ENCODE measurements at regions not wholly inside any gene's neighbourhood (a gene's known extent, or its start where the extent isn't known, plus 50 kb on each side); places are given as distances from the start of the nearest gene placed in this dataset.
"Not testable (repeated sequence)": the region's sequence is repeated elsewhere in the genome, so short reads cannot be mapped to it uniquely, and the experiment has no call there.

DNA sequence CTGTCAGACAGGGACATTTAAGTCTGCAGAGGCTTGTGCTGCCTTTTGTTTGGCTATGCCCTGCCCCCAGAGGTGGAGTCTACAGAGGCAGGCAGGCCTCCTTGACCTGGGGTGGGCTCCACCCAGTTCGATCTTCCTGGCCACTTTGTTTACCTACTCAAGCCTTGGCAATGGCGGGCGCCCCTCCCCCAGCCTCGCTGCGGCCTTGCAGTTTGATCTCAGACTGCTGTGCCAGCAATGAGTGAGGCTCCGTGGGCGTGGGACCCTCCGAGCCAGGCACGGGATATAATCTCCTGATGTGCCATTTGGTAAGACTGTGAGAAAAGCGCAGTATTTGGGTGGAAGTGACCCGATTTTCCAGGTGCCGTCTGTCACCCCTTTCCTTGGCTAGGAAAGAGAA, 79.2 kb upstream of the ZDHHC15 start:
- POLR2A ChIA-PET; H3K4me1 ChIP-seq; H3K4me3 ChIP-seq; H3K9me3 ChIP-seq; FAIRE-seq; DNase-seq (ENCODE audit: low read depth in 1 of 2, low spot score in 1 of 2); H3K4me2 ChIP-seq; ATAC-seq; CTCF ChIA-PET; H3K27ac ChIP-seq: not testable (repeated sequence)
- WGBS (ENCODE audit: missing lambda C conversion rate) = 42% methylated on average over 3 of the region's 12 CpGs

DNA sequence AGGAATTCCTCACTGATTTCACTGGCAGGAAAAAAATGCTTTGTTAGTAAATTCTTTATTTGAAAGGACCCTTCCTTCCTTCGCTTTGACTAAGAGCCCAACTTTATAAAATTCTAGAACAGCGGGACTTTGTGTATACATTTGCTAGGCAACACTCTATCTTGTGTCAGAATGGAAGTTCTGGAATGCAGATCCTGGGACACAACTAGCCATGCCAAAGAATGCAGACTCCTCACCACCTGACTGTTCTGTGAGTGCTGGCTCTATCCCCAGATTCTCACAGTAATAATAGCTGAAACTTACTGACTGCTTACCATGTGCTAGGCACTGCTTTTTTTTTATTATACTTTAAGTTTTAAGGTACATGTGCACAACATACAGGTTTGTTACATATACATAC, 73.3 kb upstream of the ZDHHC15 start:
- H3K4me2 ChIP-seq = no peak overlapping the region
- no peak for DNase-seq (ENCODE audit: low read depth in 1 of 2, low spot score in 1 of 2)
- no peak overlapping the region for H3K4me3 ChIP-seq
- no peak for FAIRE-seq
- H3K4me1 ChIP-seq = no peaks in the 10 kb centered on the region
- ChIA-PET POLR2A (no interaction called here), CTCF (no interaction called here)
- ATAC-seq = no peak
- WGBS (ENCODE audit: missing lambda C conversion rate) = 2% methylated on average over 2 of the region's 2 CpGs
- no peak overlapping the region for H3K27ac ChIP-seq
- H3K9me3 ChIP-seq = no peaks in the 10 kb centered on the region
- no peak for TF ChIP-seq NR3C1 (IDR thresholded peaks at IDR 0.05)

DNA sequence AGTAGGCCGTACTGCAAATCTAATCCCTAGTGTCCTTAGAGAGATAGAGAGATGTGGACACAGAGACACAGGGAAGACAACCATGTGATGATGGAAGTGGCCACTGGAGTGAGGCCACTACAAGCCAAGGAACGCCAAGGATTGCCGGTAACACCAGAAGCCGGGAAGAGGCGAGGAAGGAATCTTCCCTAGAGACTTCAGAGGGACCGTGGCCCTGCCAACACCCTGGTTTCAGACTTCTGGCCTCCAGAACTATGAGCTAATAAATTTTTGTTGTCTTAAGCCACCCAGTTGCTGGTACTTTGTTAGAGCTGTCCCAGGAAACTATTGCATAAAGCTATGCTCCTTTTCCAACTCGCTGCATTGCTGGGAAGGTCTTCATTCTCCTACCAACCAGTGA, 70.3 kb upstream of the ZDHHC15 start:
- ATAC-seq; POLR2A ChIA-PET; DNase-seq (ENCODE audit: low read depth in 1 of 2, low spot score in 1 of 2); H3K4me2 ChIP-seq; H3K4me3 ChIP-seq; H3K9me3 ChIP-seq; CTCF ChIA-PET; H3K27ac ChIP-seq; H3K4me1 ChIP-seq: not testable (repeated sequence)
- FAIRE-seq = peak; percentile 13
- 15% methylated on average over 7 of the region's 7 CpGs for WGBS (ENCODE audit: missing lambda C conversion rate)

DNA sequence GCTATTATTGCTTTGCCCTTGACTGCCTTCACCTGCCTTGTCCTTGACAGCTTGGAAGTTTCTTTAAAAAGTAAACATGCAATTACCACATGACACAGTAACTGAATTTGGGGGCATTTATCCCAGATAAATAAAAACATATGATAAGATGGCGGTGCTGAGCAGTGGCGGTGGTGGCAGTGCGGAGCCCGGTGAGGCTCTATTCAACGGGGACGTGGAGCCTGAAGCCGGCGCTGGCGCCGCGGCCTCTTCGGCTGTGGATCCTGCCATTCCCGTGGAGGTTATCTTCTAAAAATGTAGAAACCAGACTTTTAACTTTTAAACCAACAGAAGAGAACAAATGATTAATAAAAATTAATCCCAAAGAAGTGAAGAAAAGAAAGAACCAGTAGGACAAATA, 59.7 kb upstream of the ZDHHC15 start:
- ATAC-seq (no peak), DNase-seq (ENCODE audit: low read depth in 1 of 2, low spot score in 1 of 2) (no peak), FAIRE-seq (no peak)
- 53% methylated on average over 13 of the region's 13 CpGs for WGBS (ENCODE audit: missing lambda C conversion rate)
- H3K4me1 ChIP-seq = no peaks in the 10 kb centered on the region
- ChIA-PET POLR2A (no interaction called here), CTCF (no interaction called here)
- H3K27ac ChIP-seq = no peak overlapping the region
- H3K4me3 ChIP-seq = no peak overlapping the region
- H3K4me2 ChIP-seq = no peak overlapping the region
- no peak for TF ChIP-seq JUNB (IDR thresholded peaks at IDR 0.05)
- TF ChIP-seq RAD21 (conservative IDR thresholded peaks at IDR 0.05 in 1 of 2, IDR thresholded peaks at IDR 0.05 in 1 of 2) = no peak
- no peak for TF ChIP-seq MAFK (IDR thresholded peaks at IDR 0.05; ENCODE audit: partially characterized antibody)
- no peak for TF ChIP-seq ZNF302 (CRISPR knock-in tag; IDR thresholded peaks at IDR 0.05)
- TF ChIP-seq BHLHE40 (IDR thresholded peaks at IDR 0.05; ENCODE audit: low read depth, low read length) = no peak
- TF ChIP-seq KDM5A (IDR thresholded peaks at IDR 0.05) = no peak
- no peak for TF ChIP-seq ZFP36 (IDR thresholded peaks at IDR 0.05; ENCODE audit: borderline replicate concordance, partially characterized antibody)
- TF ChIP-seq, protein P1, sequence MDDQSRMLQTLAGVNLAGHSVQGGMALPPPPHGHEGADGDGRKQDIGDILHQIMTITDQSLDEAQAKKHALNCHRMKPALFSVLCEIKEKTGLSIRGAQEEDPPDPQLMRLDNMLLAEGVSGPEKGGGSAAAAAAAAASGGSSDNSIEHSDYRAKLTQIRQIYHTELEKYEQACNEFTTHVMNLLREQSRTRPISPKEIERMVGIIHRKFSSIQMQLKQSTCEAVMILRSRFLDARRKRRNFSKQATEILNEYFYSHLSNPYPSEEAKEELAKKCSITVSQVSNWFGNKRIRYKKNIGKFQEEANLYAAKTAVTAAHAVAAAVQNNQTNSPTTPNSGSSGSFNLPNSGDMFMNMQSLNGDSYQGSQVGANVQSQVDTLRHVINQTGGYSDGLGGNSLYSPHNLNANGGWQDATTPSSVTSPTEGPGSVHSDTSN (IDR thresholded peaks at IDR 0.05) = no peak
- TF ChIP-seq, protein P2, sequence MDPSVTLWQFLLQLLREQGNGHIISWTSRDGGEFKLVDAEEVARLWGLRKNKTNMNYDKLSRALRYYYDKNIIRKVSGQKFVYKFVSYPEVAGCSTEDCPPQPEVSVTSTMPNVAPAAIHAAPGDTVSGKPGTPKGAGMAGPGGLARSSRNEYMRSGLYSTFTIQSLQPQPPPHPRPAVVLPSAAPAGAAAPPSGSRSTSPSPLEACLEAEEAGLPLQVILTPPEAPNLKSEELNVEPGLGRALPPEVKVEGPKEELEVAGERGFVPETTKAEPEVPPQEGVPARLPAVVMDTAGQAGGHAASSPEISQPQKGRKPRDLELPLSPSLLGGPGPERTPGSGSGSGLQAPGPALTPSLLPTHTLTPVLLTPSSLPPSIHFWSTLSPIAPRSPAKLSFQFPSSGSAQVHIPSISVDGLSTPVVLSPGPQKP (IDR thresholded peaks at IDR 0.05; ENCODE audit: low read depth, low read length) = no peak
- TF ChIP-seq POLR2AphosphoS2 (conservative IDR thresholded peaks at IDR 0.05; ENCODE audit: low read length) = no peak
- no peak for TF ChIP-seq HEYL (CRISPR knock-in tag; IDR thresholded peaks at IDR 0.05)
- TF ChIP-seq, protein P3, sequence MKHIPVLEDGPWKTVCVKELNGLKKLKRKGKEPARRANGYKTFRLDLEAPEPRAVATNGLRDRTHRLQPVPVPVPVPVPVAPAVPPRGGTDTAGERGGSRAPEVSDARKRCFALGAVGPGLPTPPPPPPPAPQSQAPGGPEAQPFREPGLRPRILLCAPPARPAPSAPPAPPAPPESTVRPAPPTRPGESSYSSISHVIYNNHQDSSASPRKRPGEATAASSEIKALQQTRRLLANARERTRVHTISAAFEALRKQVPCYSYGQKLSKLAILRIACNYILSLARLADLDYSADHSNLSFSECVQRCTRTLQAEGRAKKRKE (CRISPR knock-in tag; IDR thresholded peaks at IDR 0.05; ENCODE audit: low read depth) = no peak
- no peak for TF ChIP-seq RNF2 (IDR thresholded peaks at IDR 0.05; ENCODE audit: borderline replicate concordance, low read depth)
- TF ChIP-seq TP53 (CRISPR knock-in tag; IDR thresholded peaks at IDR 0.05) = no peak
- no peak for TF ChIP-seq FOSB (CRISPR knock-in tag; IDR thresholded peaks at IDR 0.05)
- no peak for TF ChIP-seq CEBPB (IDR thresholded peaks at IDR 0.05)
- no peak for TF ChIP-seq ZSCAN20 (CRISPR knock-in tag; IDR thresholded peaks at IDR 0.05)
- TF ChIP-seq RARB (CRISPR knock-in tag; IDR thresholded peaks at IDR 0.05) = no peak
- TF ChIP-seq NPAS2 (CRISPR knock-in tag; IDR thresholded peaks at IDR 0.05; ENCODE audit: borderline replicate concordance) = no peak
- no peak for TF ChIP-seq HOXB5 (CRISPR knock-in tag; IDR thresholded peaks at IDR 0.05)
- H3K9me3 ChIP-seq = no peaks in the 10 kb centered on the region

Measured in A549 (cell line).